GM21786 (cell line): ENCODE measurements at regions not wholly inside any gene's neighbourhood (a gene's known extent, or its start where the extent isn't known, plus 50 kb on each side); places are given as distances from the start of the nearest gene placed in this dataset.
"Not testable (repeated sequence)": the region's sequence is repeated elsewhere in the genome, so short reads cannot be mapped to it uniquely, and the experiment has no call there.

Source experiments
- ATAC-seq: cut with Tn5 transposase; IDR thresholded peaks from one replicate; pipeline ENCODE4 v1.9.1; 2021; ENCODE audit not compliant: unreplicated experiment

GRCh38 chr1:58206749-58207148 lies 339.8 kb downstream of the OMA1 start:
- ATAC-seq, result no peak

- no peak for ATAC-seq
Observed at GRCh38 chr1:58204284-58204683, 342.2 kb downstream of the OMA1 start.

- no peak for ATAC-seq
Observed at GRCh38 chr1:58201492-58202106, 344.9 kb downstream of the OMA1 start.

- ATAC-seq, result no peak
Observed at GRCh38 chr1:58200437-58200836, 346.1 kb downstream of the OMA1 start.

GRCh38 chr1:58197811-58198210 lies 348.7 kb downstream of the OMA1 start:
- ATAC-seq, result no peak

- no peak for ATAC-seq
Observed at GRCh38 chr1:58190267-58190988, 356.1 kb downstream of the OMA1 start.

GRCh38 chr1:58189453-58189852 lies 357.1 kb downstream of the OMA1 start:
- ATAC-seq, result no peak

GRCh38 chr1:58183286-58183685 lies 363.2 kb downstream of the OMA1 start:
- no peak for ATAC-seq

GRCh38 chr1:58180537-58180936 lies 366.0 kb downstream of the OMA1 start:
- ATAC-seq, result no peak

GRCh38 chr1:58169160-58169559 lies 377.4 kb downstream of the OMA1 start:
- not testable (repeated sequence) for ATAC-seq

GRCh38 chr1:58167131-58167530 lies 379.4 kb downstream of the OMA1 start:
- not testable (repeated sequence) for ATAC-seq

- no peak for ATAC-seq
Observed at GRCh38 chr1:58166417-58166816, 380.1 kb downstream of the OMA1 start.

GRCh38 chr1:58165073-58165472 lies 381.5 kb downstream of the OMA1 start:
- ATAC-seq, result peak; percentile 59

GRCh38 chr1:58162952-58163550 lies 383.5 kb downstream of the OMA1 start:
- ATAC-seq, result no peak

GRCh38 chr1:58159434-58159830 lies 387.1 kb downstream of the OMA1 start:
- ATAC-seq, result no peak

- ATAC-seq, result no peak
Observed at GRCh38 chr1:58158506-58159433, 387.8 kb downstream of the OMA1 start.

GRCh38 chr1:58158016-58158415 lies 388.5 kb downstream of the OMA1 start:
- no peak for ATAC-seq

GRCh38 chr1:58157256-58157655 lies 389.3 kb downstream of the OMA1 start:
- no peak for ATAC-seq

GRCh38 chr1:58156831-58157230 lies 389.7 kb downstream of the OMA1 start:
- no peak for ATAC-seq

- peak; percentile 88 for ATAC-seq
Observed at GRCh38 chr1:58156124-58156468, 390.4 kb downstream of the OMA1 start.

- ATAC-seq, result peak; percentile 41
Observed at GRCh38 chr1:58155418-58156123, 391.0 kb downstream of the OMA1 start.
